ENCODE measurements at regions not wholly inside any gene's neighbourhood (a gene's known extent, or its start where the extent isn't known, plus 50 kb on each side); places are given as distances from the start of the nearest gene placed in this dataset.
A peak's percentile ranks its signal among the peaks of the same experiment; 100 is the strongest.

DNA sequence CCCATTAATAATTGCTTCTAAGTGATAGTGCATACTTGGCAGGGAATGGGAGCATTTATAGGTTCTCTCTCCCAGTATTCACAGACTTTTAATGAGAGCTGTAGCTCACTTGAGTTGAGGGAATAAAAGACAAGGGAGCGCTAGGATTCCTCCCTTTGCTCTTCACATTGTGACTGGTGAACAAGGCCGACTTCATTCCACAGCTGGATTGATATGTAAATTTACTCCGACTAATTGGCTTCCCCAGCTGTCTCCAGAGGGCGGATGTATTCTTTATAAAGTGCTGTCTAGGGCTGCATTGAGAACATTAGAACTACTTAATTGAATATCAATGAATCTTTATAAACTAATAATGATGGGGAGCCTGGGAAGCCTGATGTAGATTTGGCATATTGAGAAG is 63.4 kb downstream of the GPR50 start:
- FAIRE-seq, result no peak
- DNase-seq (ENCODE audit: insufficient read length, low spot score), result no peak

- no peak for FAIRE-seq
- no peak for DNase-seq (ENCODE audit: insufficient read length, low spot score)
These were observed 63.9 kb downstream of the GPR50 start for GRCh38 chrX:151240237-151240636.

DNA sequence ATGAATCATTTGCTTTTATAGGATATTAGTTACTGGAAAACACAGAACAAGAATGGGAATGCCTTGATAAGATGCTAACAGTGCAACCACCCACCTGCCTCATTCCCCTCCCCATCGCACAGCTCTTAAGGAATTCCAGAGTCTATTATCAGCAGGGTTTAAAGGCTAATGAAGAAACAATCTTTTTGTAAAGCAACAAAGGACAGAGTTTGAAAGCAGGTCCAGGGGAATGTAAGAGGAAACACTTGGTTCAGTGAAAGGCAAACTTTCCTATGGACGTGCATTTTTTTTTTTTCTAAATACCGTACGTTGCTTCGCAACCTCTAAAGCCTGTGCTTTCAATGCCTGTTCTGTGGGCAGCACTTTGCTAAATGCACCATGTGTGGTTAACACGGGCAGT is 92.5 kb downstream of the GPR50 start:
- FAIRE-seq (no peak), DNase-seq (ENCODE audit: insufficient read length, low spot score) (no peak)

- DNase-seq (ENCODE audit: insufficient read length, low spot score) (no peak), FAIRE-seq (no peak)
These were observed 102.8 kb downstream of the GPR50 start for GRCh38 chrX:151279161-151279560.

DNA sequence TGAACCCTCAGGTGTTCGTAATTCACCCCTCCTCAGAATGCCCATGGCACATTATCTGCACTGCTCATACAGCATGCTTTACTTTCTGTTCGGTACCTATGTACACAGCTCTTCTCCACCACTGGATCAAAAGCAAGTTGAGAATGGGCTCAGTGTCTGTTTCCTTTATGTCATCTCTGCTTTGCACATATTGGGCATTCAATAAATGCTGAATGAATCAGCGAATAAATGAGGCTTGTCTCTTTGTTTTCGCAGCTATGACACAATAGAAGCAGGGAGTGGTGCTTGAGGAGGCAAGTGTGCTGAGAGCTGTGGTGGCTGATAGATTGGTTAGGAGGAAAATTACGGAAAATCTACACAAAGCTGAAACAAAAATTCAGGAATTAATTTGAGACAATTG is 109.1 kb upstream of the VMA21 start:
- FAIRE-seq (peak; percentile 11), DNase-seq (ENCODE audit: insufficient read length, low spot score) (no peak)

- DNase-seq (ENCODE audit: insufficient read length, low spot score) (no peak), FAIRE-seq (no peak)
These were observed 74.0 kb upstream of the VMA21 start for GRCh38 chrX:151323054-151323453.

GRCh38 chrX:151336809-151337208 is 60.2 kb upstream of the VMA21 start:
- DNase-seq (ENCODE audit: insufficient read length, low spot score), result no peak
- FAIRE-seq, result no peak

DNA sequence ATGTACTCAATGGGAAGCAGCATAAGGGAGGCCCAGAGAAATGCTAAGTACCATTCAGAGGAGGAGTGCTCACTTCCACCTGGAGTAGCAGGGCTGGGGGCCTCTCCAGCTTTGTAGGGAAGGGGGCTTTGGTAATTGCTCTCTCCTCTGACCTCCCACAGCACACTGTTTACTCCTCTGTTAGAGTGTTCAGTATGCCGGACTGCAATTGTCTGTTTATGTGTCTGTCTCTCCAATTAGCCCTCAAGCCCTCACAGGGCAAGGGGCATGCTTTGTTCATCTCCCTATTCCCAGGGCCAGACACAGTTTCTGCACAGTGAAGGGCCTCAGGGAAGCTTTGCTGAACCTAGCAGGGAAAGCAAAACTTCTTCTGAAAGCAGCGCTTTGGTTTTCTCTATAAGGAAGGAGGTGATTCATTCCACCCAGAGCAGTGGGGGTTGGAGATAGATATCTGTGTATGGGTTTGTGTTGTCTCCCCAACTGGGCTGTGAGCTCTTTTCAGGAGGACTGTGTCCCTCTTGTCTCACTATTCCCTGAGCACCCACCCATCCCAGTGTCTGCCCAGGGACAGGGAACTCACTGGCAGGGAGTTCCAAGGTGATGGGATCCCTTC is 50.0 kb upstream of the VMA21 start:
- DNase-seq (ENCODE audit: insufficient read length, low spot score) (no peak), FAIRE-seq (no peak)
